ENCODE measurements at regions not wholly inside any gene's neighbourhood (a gene's known extent, or its start where the extent isn't known, plus 50 kb on each side); places are given as distances from the start of the nearest gene placed in this dataset.

DNA sequence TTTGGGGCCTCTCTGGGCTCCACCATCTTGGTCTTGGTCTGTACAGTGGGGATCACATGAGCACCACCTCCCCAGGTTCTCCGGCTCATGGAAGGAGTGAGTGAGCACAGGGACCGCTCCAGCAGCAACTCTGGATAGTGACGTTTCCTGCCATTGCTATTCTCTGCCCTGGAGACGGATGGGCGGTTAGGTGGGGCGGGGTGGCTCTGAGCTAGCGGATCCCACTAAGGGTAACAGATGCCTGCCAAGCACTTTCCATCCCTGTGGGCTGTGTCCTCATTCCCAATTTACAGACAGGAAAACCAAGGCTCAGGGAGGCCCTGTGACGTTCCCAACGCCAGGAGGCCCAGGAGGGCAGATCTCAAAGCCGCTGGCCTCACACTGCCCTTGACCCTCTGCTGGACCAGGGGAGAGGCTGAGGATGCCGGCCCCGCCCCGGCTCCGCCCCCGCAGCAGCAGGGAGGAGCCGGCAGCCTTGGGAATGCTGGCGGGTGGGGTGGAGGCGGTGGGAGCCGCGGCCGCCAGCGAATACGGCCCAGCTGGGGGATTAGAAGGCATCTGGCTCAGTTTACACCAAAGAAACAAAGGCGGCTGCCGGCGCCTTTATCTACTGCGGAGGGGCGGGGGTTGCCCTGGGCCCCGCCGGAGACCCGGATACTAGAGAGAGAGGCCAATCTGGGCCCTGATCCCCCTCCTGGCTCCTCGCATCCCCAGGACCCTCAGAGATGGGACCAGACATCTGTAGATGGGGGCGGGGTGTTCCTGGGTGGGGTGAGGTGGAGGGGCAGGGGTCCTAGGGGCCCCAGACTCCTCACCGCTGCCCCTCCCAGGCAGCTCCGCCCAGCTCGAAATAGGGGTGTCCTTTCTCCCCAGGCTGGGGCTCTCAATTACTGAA is 122.3 kb upstream of the CIBAR2 start (continued):
- TF ChIP-seq FOXM1 (CRISPR knock-in tag; IDR thresholded peaks at IDR 0.05) (no peak), ZNF558 (CRISPR knock-in tag; IDR thresholded peaks at IDR 0.05; ENCODE audit: borderline replicate concordance) (0 out of 2 replicates have a peak, but pooled peaks have one; percentile 13), ZNF547 (CRISPR knock-in tag; IDR thresholded peaks at IDR 0.05) (0 out of 2 replicates have a peak, but pooled peaks have one; percentile 28), MYC (CRISPR knock-in tag; IDR thresholded peaks at IDR 0.05; ENCODE audit: borderline replicate concordance) (peak; percentile 51; the same call in 1 of the 2 replicates), GZF1 (CRISPR knock-in tag; IDR thresholded peaks at IDR 0.05) (no peak), MAZ (IDR thresholded peaks at IDR 0.05; ENCODE audit: borderline replicate concordance, low read depth, low read length) (peak; percentile 60; the same call in 1 of the 2 replicates), MAZ (CRISPR knock-in tag; IDR thresholded peaks at IDR 0.05; ENCODE audit: low read depth) (peak; percentile 71), SP1 (IDR thresholded peaks at IDR 0.05) (no peak), SP1 (CRISPR knock-in tag; IDR thresholded peaks at IDR 0.05) (peak; percentile 80), ESRRA (CRISPR knock-in tag; IDR thresholded peaks at IDR 0.05; ENCODE audit: low read depth) (peak; percentile 91), RFX3 (CRISPR knock-in tag; IDR thresholded peaks at IDR 0.05) (no peak), KDM5B (CRISPR knock-in tag; IDR thresholded peaks at IDR 0.05; ENCODE audit: borderline replicate concordance) (peak; percentile 80; the same call in 1 of the 2 replicates), YEATS2 (CRISPR knock-in tag; IDR thresholded peaks at IDR 0.05; ENCODE audit: borderline replicate concordance) (0 out of 2 replicates have a peak, but pooled peaks have one; percentile 55), ZFP82 (CRISPR knock-in tag; IDR thresholded peaks at IDR 0.05; ENCODE audit: borderline replicate concordance) (0 out of 2 replicates have a peak, but pooled peaks have one; percentile 58), TAF1 (CRISPR knock-in tag; IDR thresholded peaks at IDR 0.05) (peak; percentile 22; the same call in 1 of the 2 replicates), ZNF205 (CRISPR knock-in tag; IDR thresholded peaks at IDR 0.05) (peak; percentile 40; the same call in 1 of the 2 replicates), SRF (IDR thresholded peaks at IDR 0.05; ENCODE audit: low read depth, low read length) (no peak), STAG1 (CRISPR knock-in tag; IDR thresholded peaks at IDR 0.05) (peak; percentile 28; the same call in 1 of the 2 replicates), MEIS2 (CRISPR knock-in tag; IDR thresholded peaks at IDR 0.05) (peak; percentile 63; the same call in 1 of the 2 replicates), NFKB2 (CRISPR knock-in tag; IDR thresholded peaks at IDR 0.05; ENCODE audit: borderline replicate concordance) (no peak)
- TF ChIP-seq, protein P1, sequence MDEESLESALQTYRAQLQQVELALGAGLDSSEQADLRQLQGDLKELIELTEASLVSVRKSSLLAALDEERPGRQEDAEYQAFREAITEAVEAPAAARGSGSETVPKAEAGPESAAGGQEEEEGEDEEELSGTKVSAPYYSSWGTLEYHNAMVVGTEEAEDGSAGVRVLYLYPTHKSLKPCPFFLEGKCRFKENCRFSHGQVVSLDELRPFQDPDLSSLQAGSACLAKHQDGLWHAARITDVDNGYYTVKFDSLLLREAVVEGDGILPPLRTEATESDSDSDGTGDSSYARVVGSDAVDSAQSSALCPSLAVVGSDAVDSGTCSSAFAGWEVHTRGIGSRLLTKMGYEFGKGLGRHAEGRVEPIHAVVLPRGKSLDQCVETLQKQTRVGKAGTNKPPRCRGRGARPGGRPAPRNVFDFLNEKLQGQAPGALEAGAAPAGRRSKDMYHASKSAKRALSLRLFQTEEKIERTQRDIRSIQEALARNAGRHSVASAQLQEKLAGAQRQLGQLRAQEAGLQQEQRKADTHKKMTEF (CRISPR knock-in tag; IDR thresholded peaks at IDR 0.05): peak; percentile 83; the same call in 1 of the 2 replicates
- TF ChIP-seq, protein P2, sequence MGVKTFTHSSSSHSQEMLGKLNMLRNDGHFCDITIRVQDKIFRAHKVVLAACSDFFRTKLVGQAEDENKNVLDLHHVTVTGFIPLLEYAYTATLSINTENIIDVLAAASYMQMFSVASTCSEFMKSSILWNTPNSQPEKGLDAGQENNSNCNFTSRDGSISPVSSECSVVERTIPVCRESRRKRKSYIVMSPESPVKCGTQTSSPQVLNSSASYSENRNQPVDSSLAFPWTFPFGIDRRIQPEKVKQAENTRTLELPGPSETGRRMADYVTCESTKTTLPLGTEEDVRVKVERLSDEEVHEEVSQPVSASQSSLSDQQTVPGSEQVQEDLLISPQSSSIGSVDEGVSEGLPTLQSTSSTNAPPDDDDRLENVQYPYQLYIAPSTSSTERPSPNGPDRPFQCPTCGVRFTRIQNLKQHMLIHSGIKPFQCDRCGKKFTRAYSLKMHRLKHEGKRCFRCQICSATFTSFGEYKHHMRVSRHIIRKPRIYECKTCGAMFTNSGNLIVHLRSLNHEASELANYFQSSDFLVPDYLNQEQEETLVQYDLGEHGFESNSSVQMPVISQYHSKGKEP (CRISPR knock-in tag; IDR thresholded peaks at IDR 0.05): no peak
- TF ChIP-seq, protein P3, sequence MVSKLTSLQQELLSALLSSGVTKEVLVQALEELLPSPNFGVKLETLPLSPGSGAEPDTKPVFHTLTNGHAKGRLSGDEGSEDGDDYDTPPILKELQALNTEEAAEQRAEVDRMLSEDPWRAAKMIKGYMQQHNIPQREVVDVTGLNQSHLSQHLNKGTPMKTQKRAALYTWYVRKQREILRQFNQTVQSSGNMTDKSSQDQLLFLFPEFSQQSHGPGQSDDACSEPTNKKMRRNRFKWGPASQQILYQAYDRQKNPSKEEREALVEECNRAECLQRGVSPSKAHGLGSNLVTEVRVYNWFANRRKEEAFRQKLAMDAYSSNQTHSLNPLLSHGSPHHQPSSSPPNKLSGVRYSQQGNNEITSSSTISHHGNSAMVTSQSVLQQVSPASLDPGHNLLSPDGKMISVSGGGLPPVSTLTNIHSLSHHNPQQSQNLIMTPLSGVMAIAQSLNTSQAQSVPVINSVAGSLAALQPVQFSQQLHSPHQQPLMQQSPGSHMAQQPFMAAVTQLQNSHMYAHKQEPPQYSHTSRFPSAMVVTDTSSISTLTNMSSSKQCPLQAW (CRISPR knock-in tag; IDR thresholded peaks at IDR 0.05): peak; percentile 86
- TF ChIP-seq, protein P4, sequence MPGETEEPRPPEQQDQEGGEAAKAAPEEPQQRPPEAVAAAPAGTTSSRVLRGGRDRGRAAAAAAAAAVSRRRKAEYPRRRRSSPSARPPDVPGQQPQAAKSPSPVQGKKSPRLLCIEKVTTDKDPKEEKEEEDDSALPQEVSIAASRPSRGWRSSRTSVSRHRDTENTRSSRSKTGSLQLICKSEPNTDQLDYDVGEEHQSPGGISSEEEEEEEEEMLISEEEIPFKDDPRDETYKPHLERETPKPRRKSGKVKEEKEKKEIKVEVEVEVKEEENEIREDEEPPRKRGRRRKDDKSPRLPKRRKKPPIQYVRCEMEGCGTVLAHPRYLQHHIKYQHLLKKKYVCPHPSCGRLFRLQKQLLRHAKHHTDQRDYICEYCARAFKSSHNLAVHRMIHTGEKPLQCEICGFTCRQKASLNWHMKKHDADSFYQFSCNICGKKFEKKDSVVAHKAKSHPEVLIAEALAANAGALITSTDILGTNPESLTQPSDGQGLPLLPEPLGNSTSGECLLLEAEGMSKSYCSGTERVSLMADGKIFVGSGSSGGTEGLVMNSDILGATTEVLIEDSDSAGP (CRISPR knock-in tag; IDR thresholded peaks at IDR 0.05; ENCODE audit: borderline replicate concordance): peak; percentile 67; the same call in 1 of the 2 replicates
